Epithelial cell of proximal tubule (primary cell): ENCODE measurements at regions not wholly inside any gene's neighbourhood (a gene's known extent, or its start where the extent isn't known, plus 50 kb on each side); places are given as distances from the start of the nearest gene placed in this dataset.

Source experiments
- DNase-seq: peaks from one replicate; pipeline ENCODE4 v3.0.0-alpha.2; 2011; ENCODE audit warnings: low read depth
- H3K4me3 ChIP-seq: 2 replicates; pipeline ENCODE4 v1.5.1; 2011; ENCODE audit warnings: low read depth, mild to moderate bottlenecking, low read length
- TF ChIP-seq, protein P1 (sequence below): conservative IDR thresholded peaks from 2 replicates; pipeline ENCODE4 v1.5.1; 2012; ENCODE audit warnings: low read depth, mild to moderate bottlenecking, low read length

DNA sequence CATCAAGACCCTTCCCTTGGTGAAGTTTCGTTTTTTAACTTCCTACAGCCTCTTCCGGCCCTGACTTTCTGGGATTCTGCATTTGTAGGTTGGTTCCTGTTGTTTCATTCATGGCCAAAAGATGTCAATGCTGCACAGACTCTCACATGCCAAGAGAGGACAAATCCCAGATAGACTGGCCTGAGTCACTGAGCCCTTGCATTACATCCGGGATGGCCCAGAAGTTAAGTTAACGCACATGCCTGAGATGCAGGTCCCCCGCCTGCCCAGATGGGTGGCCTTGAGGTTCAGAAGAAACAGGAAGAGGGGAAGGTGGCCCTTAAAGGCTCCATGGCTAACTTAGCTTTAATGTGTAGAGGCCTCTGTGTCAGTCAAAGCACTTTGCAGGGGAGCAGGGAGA lies 51.6 kb upstream of the SRGAP3 start:
- DNase-seq, result no peak
- H3K4me3 ChIP-seq, result no peak overlapping the region
- TF ChIP-seq, protein P1, sequence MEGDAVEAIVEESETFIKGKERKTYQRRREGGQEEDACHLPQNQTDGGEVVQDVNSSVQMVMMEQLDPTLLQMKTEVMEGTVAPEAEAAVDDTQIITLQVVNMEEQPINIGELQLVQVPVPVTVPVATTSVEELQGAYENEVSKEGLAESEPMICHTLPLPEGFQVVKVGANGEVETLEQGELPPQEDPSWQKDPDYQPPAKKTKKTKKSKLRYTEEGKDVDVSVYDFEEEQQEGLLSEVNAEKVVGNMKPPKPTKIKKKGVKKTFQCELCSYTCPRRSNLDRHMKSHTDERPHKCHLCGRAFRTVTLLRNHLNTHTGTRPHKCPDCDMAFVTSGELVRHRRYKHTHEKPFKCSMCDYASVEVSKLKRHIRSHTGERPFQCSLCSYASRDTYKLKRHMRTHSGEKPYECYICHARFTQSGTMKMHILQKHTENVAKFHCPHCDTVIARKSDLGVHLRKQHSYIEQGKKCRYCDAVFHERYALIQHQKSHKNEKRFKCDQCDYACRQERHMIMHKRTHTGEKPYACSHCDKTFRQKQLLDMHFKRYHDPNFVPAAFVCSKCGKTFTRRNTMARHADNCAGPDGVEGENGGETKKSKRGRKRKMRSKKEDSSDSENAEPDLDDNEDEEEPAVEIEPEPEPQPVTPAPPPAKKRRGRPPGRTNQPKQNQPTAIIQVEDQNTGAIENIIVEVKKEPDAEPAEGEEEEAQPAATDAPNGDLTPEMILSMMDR, result no peak

DNA sequence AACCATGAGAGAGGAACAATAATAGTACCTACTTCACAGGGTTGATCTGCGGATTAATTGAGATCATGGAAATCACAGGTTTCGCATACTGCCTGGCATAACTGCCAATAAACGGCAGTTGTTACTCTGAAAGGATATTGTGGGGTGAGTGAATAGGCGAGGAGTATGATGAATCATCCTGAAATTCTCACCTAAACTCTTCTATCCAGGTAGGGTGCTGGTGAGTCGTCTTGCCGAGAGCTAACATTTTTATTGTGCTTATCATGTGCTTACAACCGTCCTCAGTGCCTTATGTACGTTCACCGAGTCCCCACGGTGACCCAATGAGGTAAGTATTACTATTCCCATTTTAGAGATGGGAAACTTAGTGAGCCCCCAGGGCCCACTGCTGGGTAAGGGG lies 52.4 kb upstream of the SRGAP3 start:
- no peak for DNase-seq
- no peak overlapping the region for H3K4me3 ChIP-seq
- TF ChIP-seq, protein P1, result no peak

DNA sequence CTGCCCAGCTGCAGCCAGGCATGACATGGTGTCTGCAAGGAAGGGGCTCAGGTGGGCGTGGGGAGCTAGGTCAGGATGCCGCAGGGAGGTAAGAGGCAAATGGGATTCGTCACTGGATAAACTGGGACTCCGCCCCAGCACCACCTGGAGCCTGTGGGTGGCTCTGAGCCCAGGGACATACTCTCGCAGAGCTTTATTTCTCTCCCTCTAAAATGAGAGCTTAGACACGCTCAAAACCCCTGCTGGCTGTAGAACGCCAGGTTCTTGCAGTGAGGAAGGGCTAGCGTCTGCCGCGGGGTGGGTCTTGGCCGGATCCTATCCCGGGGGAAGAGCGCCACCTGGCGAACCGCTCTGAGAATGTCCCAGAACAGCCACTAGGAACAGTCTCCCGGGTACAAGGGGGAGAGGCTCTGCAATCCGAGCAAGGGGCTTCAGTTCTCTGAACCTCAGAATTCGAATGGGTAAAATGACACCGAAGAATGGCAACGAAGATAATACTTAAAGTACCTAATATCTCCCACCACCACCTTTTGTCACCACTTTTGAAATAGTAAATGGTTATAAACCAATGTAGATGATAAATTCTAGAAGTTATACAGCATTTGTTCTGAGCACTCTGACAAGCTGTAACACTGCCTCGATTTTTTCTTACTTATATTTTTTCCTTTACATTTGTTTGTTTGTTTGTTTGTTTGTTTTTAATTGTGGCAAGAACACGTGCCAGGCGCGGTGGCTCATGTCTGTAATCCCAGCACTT lies 53.2 kb upstream of the SRGAP3 start:
- H3K4me3 ChIP-seq, result peak overlapping the region; percentile 41
- peak; percentile 9 for DNase-seq

DNA sequence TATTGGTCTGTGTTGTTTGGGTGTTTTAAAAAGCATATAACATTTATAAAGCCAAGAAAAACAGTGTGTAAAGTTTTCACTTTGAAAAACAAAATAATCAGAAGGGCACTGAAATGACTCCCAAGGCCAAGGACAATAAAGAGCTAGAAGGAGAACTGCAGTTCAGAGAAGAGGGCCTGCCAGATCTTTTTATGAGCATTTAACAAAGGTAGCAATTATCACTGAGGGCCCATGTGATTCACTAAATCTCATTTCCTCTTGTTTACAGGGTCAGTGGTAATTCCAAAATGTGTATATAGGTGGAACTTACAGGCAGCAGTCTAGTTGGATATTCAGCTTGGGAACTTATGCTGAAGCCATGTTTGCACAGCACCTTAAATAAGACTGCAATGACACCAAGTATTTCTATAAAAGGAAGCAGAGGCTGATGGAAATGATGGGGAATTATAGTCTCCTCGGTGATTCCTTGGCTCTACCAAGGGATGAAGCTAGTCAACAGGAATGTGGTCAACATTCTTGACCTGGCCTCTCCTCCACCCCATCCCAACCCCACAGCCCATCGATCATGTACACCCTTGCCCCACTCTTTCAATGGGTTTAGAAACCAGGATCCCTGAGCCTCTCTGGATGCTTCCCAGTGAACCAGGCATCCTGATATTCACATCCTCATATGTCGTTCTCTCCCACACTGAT lies 54.4 kb upstream of the THUMPD3 start:
- DNase-seq, result no peak
- no peak overlapping the region for H3K4me3 ChIP-seq
- TF ChIP-seq, protein P1, result no peak

More for the DNA sequence above, 53.2 kb upstream of the SRGAP3 start:
- TF ChIP-seq, protein P1, result peak; percentile 93

DNA sequence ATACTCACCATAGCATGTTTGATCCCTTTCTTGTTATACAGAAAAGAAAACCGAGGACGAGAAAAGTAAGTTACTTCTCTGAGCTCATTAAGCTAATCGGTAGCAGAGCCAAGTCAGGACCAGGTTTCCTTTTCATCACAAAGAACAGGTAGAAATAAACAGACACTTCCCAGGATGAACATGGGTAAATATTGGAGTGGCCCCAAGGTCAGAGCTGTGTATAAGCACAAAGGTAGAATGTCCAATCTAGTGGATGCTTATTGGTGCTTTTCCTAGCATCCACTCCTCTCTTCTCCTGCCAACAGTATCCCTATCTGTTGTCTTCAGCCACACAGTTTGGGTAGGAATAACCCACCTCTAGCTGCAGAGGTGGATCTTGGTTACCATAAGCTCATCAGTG lies 52.8 kb upstream of the THUMPD3 start:
- no peak overlapping the region for H3K4me3 ChIP-seq
- TF ChIP-seq, protein P1, result no peak
- no peak for DNase-seq

DNA sequence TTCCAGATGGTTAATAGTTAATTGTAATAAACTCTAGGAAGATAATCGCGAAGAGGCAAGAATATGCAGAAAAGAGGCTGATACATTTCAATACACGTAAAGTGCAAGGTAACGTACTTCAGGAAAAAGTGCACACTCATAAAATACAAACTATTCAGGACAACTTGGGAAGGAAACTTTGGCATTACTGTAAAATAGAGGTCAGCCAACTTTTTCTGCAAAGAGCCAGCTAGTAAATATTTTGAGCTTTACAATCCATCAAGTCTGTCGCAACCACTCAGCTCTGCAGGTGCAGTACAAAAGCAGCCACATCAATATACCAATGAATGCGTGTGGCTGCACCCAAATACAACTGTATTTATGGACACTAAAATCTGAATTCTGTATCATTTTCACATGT lies 51.6 kb upstream of the THUMPD3 start:
- no peak for DNase-seq
- H3K4me3 ChIP-seq, result no peak overlapping the region
- TF ChIP-seq, protein P1, result no peak
